Fibroblast of the aortic adventitia (primary cell): ENCODE measurements at regions not wholly inside any gene's neighbourhood (a gene's known extent, or its start where the extent isn't known, plus 50 kb on each side); places are given as distances from the start of the nearest gene placed in this dataset.
A peak's percentile ranks its signal among the peaks of the same experiment; 100 is the strongest.
"Not testable (repeated sequence)": the region's sequence is repeated elsewhere in the genome, so short reads cannot be mapped to it uniquely, and the experiment has no call there.

Experiments
- DNase-seq: peaks from one replicate; pipeline ENCODE4 v3.0.0-alpha.2; 2010; ENCODE audit warnings: low read depth
- H3K4me3 ChIP-seq: 2 replicates; pipeline ENCODE4 v1.5.1; 2011; ENCODE audit warnings: low read depth, mild to moderate bottlenecking, control low read depth, low read length, moderate library complexity
- CTCF ChIP-seq: IDR thresholded peaks from 2 replicates; pipeline ENCODE4 v1.5.1; 2011; ENCODE audit warnings: mild to moderate bottlenecking, low read length, control low read depth, inconsistent platforms; ENCODE audit not compliant: insufficient read depth

- TF ChIP-seq CTCF, result no peak
- DNase-seq, result peak; percentile 35
- no peak overlapping the region for H3K4me3 ChIP-seq
Observed at GRCh38 chr11:81975261-81975900, 758.3 kb downstream of the FAM181B start.

GRCh38 chr11:81970886-81971285, 762.8 kb downstream of the FAM181B start:
- DNase-seq, result no peak
- no peak overlapping the region for H3K4me3 ChIP-seq
- TF ChIP-seq CTCF, result no peak

GRCh38 chr11:81967242-81967641, 766.4 kb downstream of the FAM181B start:
- DNase-seq, result peak; percentile 44
- no peak overlapping the region for H3K4me3 ChIP-seq
- no peak for TF ChIP-seq CTCF

- peak; percentile 43 for DNase-seq
- no peak overlapping the region for H3K4me3 ChIP-seq
- no peak for TF ChIP-seq CTCF
Observed at GRCh38 chr11:81966340-81966739, 767.3 kb downstream of the FAM181B start.

- no peak for TF ChIP-seq CTCF
- DNase-seq, result peak; percentile 23
Observed at GRCh38 chr11:81963018-81963417, 770.6 kb downstream of the FAM181B start.

GRCh38 chr11:81960443-81960842, 773.2 kb downstream of the FAM181B start:
- no peak overlapping the region for H3K4me3 ChIP-seq
- DNase-seq, result no peak
- TF ChIP-seq CTCF, result no peak

More at GRCh38 chr11:81963018-81963417, 770.6 kb downstream of the FAM181B start:
- no peak overlapping the region for H3K4me3 ChIP-seq

- no peak for DNase-seq
- no peak for TF ChIP-seq CTCF
- no peak overlapping the region for H3K4me3 ChIP-seq
Observed at GRCh38 chr11:81959341-81959740, 774.3 kb downstream of the FAM181B start.

GRCh38 chr11:81954301-81954700, 779.4 kb downstream of the FAM181B start:
- not testable (repeated sequence) for DNase-seq, H3K4me3 ChIP-seq
